ENCODE measurements at regions not wholly inside any gene's neighbourhood (a gene's known extent, or its start where the extent isn't known, plus 50 kb on each side); places are given as distances from the start of the nearest gene placed in this dataset.
"Not testable (repeated sequence)": the region's sequence is repeated elsewhere in the genome, so short reads cannot be mapped to it uniquely, and the experiment has no call there.

DNA sequence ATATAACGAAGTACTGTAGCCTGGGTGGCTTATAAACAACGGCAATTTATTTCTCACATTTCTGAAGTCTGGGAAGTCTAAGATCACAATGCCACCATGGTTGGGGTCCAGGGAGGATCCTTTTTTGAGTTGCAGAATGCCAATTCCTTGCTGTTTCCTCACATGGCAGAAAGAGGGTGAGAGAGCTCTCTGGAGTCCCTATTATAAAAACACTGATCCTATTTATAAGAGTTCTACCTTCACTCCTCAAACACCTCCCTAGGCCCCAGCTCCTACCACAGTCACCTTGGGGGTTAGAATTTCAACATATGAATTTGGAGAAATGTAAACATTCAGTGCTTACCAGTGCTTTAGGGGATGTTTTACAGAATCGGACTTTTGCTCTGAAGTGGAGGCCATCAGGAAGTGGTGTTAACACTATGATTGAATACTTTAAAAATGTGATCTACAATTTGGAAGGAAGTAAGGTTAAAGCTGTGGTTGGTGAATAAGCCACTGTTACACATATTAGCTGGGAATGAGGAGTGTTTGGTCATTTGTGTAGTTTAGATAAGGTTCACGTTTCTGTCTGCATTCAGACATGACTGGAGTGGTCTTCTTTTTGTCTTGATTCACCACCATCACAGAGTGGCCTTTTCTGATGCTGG lies 79.9 kb upstream of the SPTLC3 start:
- Histone ChIP-seq H3K27ac (ENCODE audit: low read length) (no peak overlapping the region), H3K9me3 (ENCODE audit: control insufficient read depth, low read length) (no peaks in the 10 kb centered on the region), H3K27me3 (ENCODE audit: control insufficient read depth, insufficient read depth) (no peaks in the 10 kb centered on the region), H3K4me3 (ENCODE audit: low read length) (no peak overlapping the region), H3K4me1 (ENCODE audit: control insufficient read depth, insufficient read depth, low read length) (no peaks in the 10 kb centered on the region)
- WGBS: 43% methylated on average over 4 of the region's 4 CpGs
- ATAC-seq (no peak), DNase-seq (no peak)
- intact Hi-C loops (cut with DNase I): loop anchor here in 2 of 4 donors (5.0 kb wide), 2 partner anchors 33 to 173 kb away; no protein-coding TSS in a partner anchor

- Histone ChIP-seq H3K27me3 (ENCODE audit: control insufficient read depth, insufficient read depth) (no peaks in the 10 kb centered on the region), H3K27ac (ENCODE audit: low read length) (no peak overlapping the region), H3K9me3 (ENCODE audit: control insufficient read depth, low read length) (no peaks in the 10 kb centered on the region), H3K4me1 (ENCODE audit: control insufficient read depth, insufficient read depth, low read length) (no peaks in the 10 kb centered on the region), H3K4me3 (ENCODE audit: low read length) (no peak overlapping the region)
- ATAC-seq (no peak), DNase-seq (no peak)
- intact Hi-C loops (cut with DNase I): no loop called here
- WGBS: 71% methylated on average over 5 of the region's 5 CpGs
These were observed 72.8 kb upstream of the SPTLC3 start for GRCh38 chr20:12936020-12936419.

- no peaks in the 10 kb centered on the region for H3K9me3 ChIP-seq (ENCODE audit: control insufficient read depth, low read length)
- DNase-seq (no peak), ATAC-seq (no peak)
- no peak overlapping the region for H3K27ac ChIP-seq (ENCODE audit: low read length)
- 85% methylated on average over 6 of the region's 6 CpGs for WGBS
- no peaks in the 10 kb centered on the region for H3K4me1 ChIP-seq (ENCODE audit: control insufficient read depth, insufficient read depth, low read length)
- H3K27me3 ChIP-seq (ENCODE audit: control insufficient read depth, insufficient read depth): no peaks in the 10 kb centered on the region
- intact Hi-C loops (cut with DNase I): no loop called here
- H3K4me3 ChIP-seq (ENCODE audit: low read length): no peak overlapping the region
These were observed 72.2 kb upstream of the SPTLC3 start for GRCh38 chr20:12936524-12936923.

- H3K4me1 ChIP-seq (ENCODE audit: control insufficient read depth, insufficient read depth, low read length): no peaks in the 10 kb centered on the region
- WGBS: 97% methylated on average over 1 of the region's 1 CpG
- no peak overlapping the region for H3K4me3 ChIP-seq (ENCODE audit: low read length)
- intact Hi-C loops (cut with DNase I): no loop called here
- no peak overlapping the region for H3K27ac ChIP-seq (ENCODE audit: low read length)
- no peaks in the 10 kb centered on the region for H3K9me3 ChIP-seq (ENCODE audit: control insufficient read depth, low read length)
- no peaks in the 10 kb centered on the region for H3K27me3 ChIP-seq (ENCODE audit: control insufficient read depth, insufficient read depth)
- ATAC-seq (no peak), DNase-seq (no peak)
These were observed 67.7 kb upstream of the SPTLC3 start for GRCh38 chr20:12941025-12941424.

DNA sequence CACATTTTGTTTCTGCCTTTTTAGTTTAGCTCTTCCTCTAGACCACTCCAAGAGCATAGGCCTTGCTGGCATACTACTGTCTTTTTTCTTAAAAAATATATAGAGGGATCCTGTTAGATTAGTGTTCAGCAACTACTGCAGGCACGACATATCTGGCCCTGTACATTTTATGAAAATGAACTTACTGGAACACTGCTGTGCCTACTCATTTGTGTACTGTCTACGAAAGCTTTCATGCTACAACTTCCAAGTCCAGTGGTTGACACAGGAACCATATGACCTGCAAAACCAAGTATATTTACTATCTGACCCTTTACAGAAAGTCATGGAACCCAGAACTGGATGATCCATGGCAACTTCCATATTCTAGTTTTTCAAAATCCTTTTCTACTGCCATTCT lies 66.6 kb upstream of the SPTLC3 start:
- no peak for ATAC-seq
- Histone ChIP-seq H3K4me3 (ENCODE audit: low read length) (no peak overlapping the region), H3K4me1 (ENCODE audit: control insufficient read depth, insufficient read depth, low read length) (no peaks in the 10 kb centered on the region), H3K9me3 (ENCODE audit: control insufficient read depth, low read length) (no peaks in the 10 kb centered on the region), H3K27ac (ENCODE audit: low read length) (no peak overlapping the region), H3K27me3 (ENCODE audit: control insufficient read depth, insufficient read depth) (no peaks in the 10 kb centered on the region)
- 67% methylated on average over 2 of the region's 2 CpGs for WGBS
- no peak for DNase-seq
- intact Hi-C loops (cut with DNase I): no loop called here

GRCh38 chr20:12946789-12947188 lies 62.0 kb upstream of the SPTLC3 start:
- no peak for DNase-seq
- intact Hi-C loops (cut with DNase I): no loop called here
- no peak for ATAC-seq
- Histone ChIP-seq H3K9me3 (ENCODE audit: control insufficient read depth, low read length) (no peaks in the 10 kb centered on the region), H3K4me1 (ENCODE audit: control insufficient read depth, insufficient read depth, low read length) (no peaks in the 10 kb centered on the region), H3K4me3 (ENCODE audit: low read length) (no peak overlapping the region), H3K27me3 (ENCODE audit: control insufficient read depth, insufficient read depth) (no peaks in the 10 kb centered on the region), H3K27ac (ENCODE audit: low read length) (no peak overlapping the region)

GRCh38 chr20:12947691-12948090 lies 61.1 kb upstream of the SPTLC3 start:
- 82% methylated on average over 3 of the region's 3 CpGs for WGBS

GRCh38 chr20:12949429-12949980 lies 59.3 kb upstream of the SPTLC3 start:
- intact Hi-C loops (cut with DNase I): no loop called here
- 51% methylated on average over 4 of the region's 4 CpGs for WGBS

More at GRCh38 chr20:12947691-12948090, 61.1 kb upstream of the SPTLC3 start:
- Histone ChIP-seq H3K27me3 (ENCODE audit: control insufficient read depth, insufficient read depth) (no peaks in the 10 kb centered on the region), H3K27ac (ENCODE audit: low read length) (no peak overlapping the region), H3K4me3 (ENCODE audit: low read length) (no peak overlapping the region), H3K9me3 (ENCODE audit: control insufficient read depth, low read length) (no peaks in the 10 kb centered on the region), H3K4me1 (ENCODE audit: control insufficient read depth, insufficient read depth, low read length) (no peaks in the 10 kb centered on the region)
- DNase-seq: no peak
- intact Hi-C loops (cut with DNase I): no loop called here
- no peak for ATAC-seq

GRCh38 chr20:12954254-12954653 lies 54.5 kb upstream of the SPTLC3 start:
- DNase-seq; intact Hi-C loops (cut with DNase I); H3K4me1 ChIP-seq (ENCODE audit: control insufficient read depth, insufficient read depth, low read length); H3K4me3 ChIP-seq (ENCODE audit: low read length); H3K9me3 ChIP-seq (ENCODE audit: control insufficient read depth, low read length); H3K27me3 ChIP-seq (ENCODE audit: control insufficient read depth, insufficient read depth); ATAC-seq; H3K27ac ChIP-seq (ENCODE audit: low read length): not testable (repeated sequence)

More at GRCh38 chr20:12949429-12949980, 59.3 kb upstream of the SPTLC3 start:
- Histone ChIP-seq H3K27me3 (ENCODE audit: control insufficient read depth, insufficient read depth) (no peaks in the 10 kb centered on the region), H3K4me3 (ENCODE audit: low read length) (no peak overlapping the region), H3K4me1 (ENCODE audit: control insufficient read depth, insufficient read depth, low read length) (no peaks in the 10 kb centered on the region), H3K27ac (ENCODE audit: low read length) (no peak overlapping the region), H3K9me3 (ENCODE audit: control insufficient read depth, low read length) (no peaks in the 10 kb centered on the region)
- ATAC-seq (no peak), DNase-seq (no peak)

GRCh38 chr20:12955611-12956010 lies 53.2 kb upstream of the SPTLC3 start:
- Histone ChIP-seq H3K4me3 (ENCODE audit: low read length) (no peak overlapping the region), H3K9me3 (ENCODE audit: control insufficient read depth, low read length) (no peaks in the 10 kb centered on the region), H3K27me3 (ENCODE audit: control insufficient read depth, insufficient read depth) (no peaks in the 10 kb centered on the region), H3K4me1 (ENCODE audit: control insufficient read depth, insufficient read depth, low read length) (no peaks in the 10 kb centered on the region), H3K27ac (ENCODE audit: low read length) (no peak overlapping the region)
- no peak for DNase-seq
- no peak for ATAC-seq
- 59% methylated on average over 3 of the region's 3 CpGs for WGBS
- intact Hi-C loops (cut with DNase I): no loop called here

GRCh38 chr20:12956303-12956702 lies 52.5 kb upstream of the SPTLC3 start:
- no peak for DNase-seq
- no peak for ATAC-seq
- Histone ChIP-seq H3K4me3 (ENCODE audit: low read length) (no peak overlapping the region), H3K9me3 (ENCODE audit: control insufficient read depth, low read length) (no peaks in the 10 kb centered on the region), H3K27me3 (ENCODE audit: control insufficient read depth, insufficient read depth) (no peaks in the 10 kb centered on the region), H3K27ac (ENCODE audit: low read length) (no peak overlapping the region), H3K4me1 (ENCODE audit: control insufficient read depth, insufficient read depth, low read length) (no peaks in the 10 kb centered on the region)
- intact Hi-C loops (cut with DNase I): no loop called here

DNA sequence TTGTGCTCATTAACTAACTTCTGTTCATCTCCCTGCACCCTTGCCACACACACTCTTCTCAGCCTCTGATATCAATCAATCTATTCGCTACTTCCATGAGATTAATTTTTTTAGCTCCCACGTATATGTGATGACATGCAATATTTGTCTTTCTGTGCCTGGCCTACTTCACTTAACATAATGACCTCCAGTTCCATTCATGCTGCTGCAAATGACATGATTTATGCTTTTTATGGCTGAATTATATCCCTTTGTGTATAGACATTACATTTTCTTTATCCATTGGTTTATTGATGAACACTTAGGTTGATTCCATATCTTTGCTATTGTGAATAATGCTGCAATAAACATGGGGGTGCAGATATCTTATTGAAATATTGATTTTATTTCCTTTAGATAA lies 50.8 kb upstream of the SPTLC3 start:
- no peak overlapping the region for H3K4me3 ChIP-seq (ENCODE audit: low read length)
- H3K27me3 ChIP-seq (ENCODE audit: control insufficient read depth, insufficient read depth): no peaks in the 10 kb centered on the region
- no peaks in the 10 kb centered on the region for H3K4me1 ChIP-seq (ENCODE audit: control insufficient read depth, insufficient read depth, low read length)
- intact Hi-C loops (cut with DNase I): no loop called here
- no peak for DNase-seq
- H3K9me3 ChIP-seq (ENCODE audit: control insufficient read depth, low read length): no peaks in the 10 kb centered on the region
- no peak overlapping the region for H3K27ac ChIP-seq (ENCODE audit: low read length)
- WGBS: 64% methylated on average over 2 of the region's 2 CpGs
- ATAC-seq: no peak

All from right cardiac atrium (tissue), 5 donors.